Neural crest cell (in vitro differentiated cells): ENCODE measurements at regions not wholly inside any gene's neighbourhood (a gene's known extent, or its start where the extent isn't known, plus 50 kb on each side); places are given as distances from the start of the nearest gene placed in this dataset.

ENCODE experiments used
- DNase-seq: peaks from one replicate; pipeline ENCODE4 v3.0.0; 2021; ENCODE audit warnings: low read depth, mixed read lengths, low spot score
- H3K27ac Mint-ChIP-seq: one replicate; pipeline ENCODE4 v1.8.0; 2021; ENCODE audit warnings: mild to moderate bottlenecking, mixed read lengths; ENCODE audit not compliant: unreplicated experiment
- H3K27me3 Mint-ChIP-seq: 2 replicates; pipeline ENCODE4 v1.8.0; 2021; ENCODE audit warnings: low read depth, mild to moderate bottlenecking, mixed read lengths
- H3K36me3 Mint-ChIP-seq: 2 replicates; pipeline ENCODE4 v1.8.0; 2021; ENCODE audit warnings: low read depth, mild to moderate bottlenecking, mixed read lengths
- H3K4me1 Mint-ChIP-seq: 2 replicates; pipeline ENCODE4 v1.8.0; 2021; ENCODE audit warnings: mixed read lengths
- H3K4me3 Mint-ChIP-seq: one replicate; pipeline ENCODE4 v1.8.0; 2021; ENCODE audit warnings: mild to moderate bottlenecking, mixed read lengths
- H3K9me3 Mint-ChIP-seq: 2 replicates; pipeline ENCODE4 v1.8.0; 2021; ENCODE audit warnings: mixed read lengths
- TF ChIP-seq, protein P1 (sequence below): fragments of 200-600 bp; sonication (generic); conservative IDR thresholded peaks from 2 replicates; pipeline ENCODE4 v1.5.0; 2021; ENCODE audit warnings: antibody characterized with exemption, mild to moderate bottlenecking

DNA sequence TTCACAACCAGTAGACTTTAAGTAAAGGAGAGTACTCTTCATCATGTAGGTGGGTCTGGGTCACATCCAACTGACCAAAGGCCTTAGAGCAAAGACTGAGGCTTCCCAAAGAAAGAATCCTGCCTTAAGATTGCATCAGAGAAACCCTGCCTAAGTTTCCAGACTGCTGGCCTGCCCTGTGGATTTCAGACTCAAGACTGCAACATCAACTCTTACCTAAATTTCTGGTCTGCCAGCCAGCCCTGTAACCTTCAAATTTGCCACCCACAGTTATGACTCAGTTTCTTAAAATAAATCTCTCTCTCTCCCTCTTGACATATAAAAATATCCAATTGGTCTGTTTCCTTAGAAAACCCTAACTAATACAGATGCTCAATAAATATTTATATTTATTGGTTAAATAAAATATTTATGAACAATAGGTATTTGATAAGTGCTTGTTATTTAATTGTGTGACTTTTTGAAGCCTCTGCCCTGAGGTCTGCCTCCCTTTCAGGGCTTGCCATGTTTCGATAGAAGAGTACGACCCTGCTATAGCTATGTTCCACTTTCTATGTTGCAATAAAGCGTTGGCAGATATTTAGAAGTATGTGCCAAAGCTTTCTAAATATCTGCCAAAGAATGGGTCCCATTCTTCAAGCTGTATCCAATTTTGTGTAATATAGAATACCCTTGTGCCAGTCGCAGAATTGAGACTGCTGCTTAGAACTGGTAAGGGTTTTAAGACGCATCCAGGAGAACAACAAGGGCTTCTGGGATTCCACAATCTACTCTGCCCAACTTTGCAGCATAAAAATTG is 65.7 kb downstream of the TMEM30B start:
- no peak for DNase-seq
- no peaks in the 10 kb centered on the region for H3K9me3 Mint-ChIP-seq
- no peaks in the 10 kb centered on the region for H3K36me3 Mint-ChIP-seq
- H3K27ac Mint-ChIP-seq = no peak overlapping the region
- H3K27me3 Mint-ChIP-seq = no peaks in the 10 kb centered on the region
- TF ChIP-seq, protein P1, sequence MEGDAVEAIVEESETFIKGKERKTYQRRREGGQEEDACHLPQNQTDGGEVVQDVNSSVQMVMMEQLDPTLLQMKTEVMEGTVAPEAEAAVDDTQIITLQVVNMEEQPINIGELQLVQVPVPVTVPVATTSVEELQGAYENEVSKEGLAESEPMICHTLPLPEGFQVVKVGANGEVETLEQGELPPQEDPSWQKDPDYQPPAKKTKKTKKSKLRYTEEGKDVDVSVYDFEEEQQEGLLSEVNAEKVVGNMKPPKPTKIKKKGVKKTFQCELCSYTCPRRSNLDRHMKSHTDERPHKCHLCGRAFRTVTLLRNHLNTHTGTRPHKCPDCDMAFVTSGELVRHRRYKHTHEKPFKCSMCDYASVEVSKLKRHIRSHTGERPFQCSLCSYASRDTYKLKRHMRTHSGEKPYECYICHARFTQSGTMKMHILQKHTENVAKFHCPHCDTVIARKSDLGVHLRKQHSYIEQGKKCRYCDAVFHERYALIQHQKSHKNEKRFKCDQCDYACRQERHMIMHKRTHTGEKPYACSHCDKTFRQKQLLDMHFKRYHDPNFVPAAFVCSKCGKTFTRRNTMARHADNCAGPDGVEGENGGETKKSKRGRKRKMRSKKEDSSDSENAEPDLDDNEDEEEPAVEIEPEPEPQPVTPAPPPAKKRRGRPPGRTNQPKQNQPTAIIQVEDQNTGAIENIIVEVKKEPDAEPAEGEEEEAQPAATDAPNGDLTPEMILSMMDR = no peak
- no peak overlapping the region for H3K4me3 Mint-ChIP-seq
- peaks cover 8% of the 10 kb centered on the region for H3K4me1 Mint-ChIP-seq

DNA sequence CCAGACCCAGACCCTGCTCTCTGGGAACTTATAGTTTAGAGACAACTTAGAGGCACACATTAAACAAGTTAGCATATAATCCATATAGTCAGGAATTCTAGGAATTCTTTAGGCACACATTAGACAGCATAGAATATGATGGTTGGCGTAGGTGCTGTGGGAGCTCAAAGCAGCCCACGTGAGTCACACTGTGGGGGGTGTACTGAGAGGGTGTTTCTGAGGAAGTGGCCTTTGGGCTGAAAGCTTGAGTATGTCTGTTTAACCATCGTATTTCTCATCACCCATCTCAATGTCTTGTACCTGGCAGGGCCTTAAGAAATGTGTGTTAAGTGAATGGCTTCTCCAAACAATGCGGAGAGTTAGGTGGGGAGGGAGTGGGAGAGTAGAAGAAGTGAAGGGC is 67.2 kb downstream of the TMEM30B start:
- Mint-ChIP-seq H3K4me3 (no peak overlapping the region), H3K27me3 (no peaks in the 10 kb centered on the region), H3K4me1 (peaks cover 8% of the 10 kb centered on the region), H3K36me3 (no peaks in the 10 kb centered on the region), H3K9me3 (no peaks in the 10 kb centered on the region), H3K27ac (peak overlapping the region; percentile 31)
- DNase-seq = no peak
- TF ChIP-seq, protein P1 = no peak

DNA sequence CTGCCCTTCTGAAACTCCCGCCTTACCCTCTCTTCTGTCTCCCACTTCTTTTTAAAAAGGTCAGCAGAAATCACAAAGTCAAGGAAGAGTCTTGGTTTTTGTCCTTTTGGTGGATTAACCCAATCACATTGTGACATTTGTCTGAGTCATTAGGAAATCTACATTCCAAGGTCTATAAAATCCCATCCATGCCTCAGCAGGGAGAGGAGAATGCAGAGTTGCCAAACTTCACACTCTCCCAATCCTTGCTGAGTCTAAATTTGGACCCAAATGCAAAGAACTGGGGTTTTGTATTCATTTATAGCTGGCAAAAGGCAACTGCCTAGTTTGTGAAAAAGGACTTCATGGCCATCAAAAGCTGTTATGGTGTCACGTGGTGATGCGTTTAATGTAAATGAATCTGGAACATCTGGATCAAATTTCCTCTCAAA is 67.9 kb downstream of the TMEM30B start:
- H3K9me3 Mint-ChIP-seq = no peaks in the 10 kb centered on the region
- H3K27me3 Mint-ChIP-seq = no peaks in the 10 kb centered on the region
- no peak overlapping the region for H3K27ac Mint-ChIP-seq
- no peak overlapping the region for H3K4me3 Mint-ChIP-seq
- DNase-seq = no peak
- TF ChIP-seq, protein P1 = no peak
- peaks cover 4% of the 10 kb centered on the region for H3K4me1 Mint-ChIP-seq
- no peaks in the 10 kb centered on the region for H3K36me3 Mint-ChIP-seq

DNA sequence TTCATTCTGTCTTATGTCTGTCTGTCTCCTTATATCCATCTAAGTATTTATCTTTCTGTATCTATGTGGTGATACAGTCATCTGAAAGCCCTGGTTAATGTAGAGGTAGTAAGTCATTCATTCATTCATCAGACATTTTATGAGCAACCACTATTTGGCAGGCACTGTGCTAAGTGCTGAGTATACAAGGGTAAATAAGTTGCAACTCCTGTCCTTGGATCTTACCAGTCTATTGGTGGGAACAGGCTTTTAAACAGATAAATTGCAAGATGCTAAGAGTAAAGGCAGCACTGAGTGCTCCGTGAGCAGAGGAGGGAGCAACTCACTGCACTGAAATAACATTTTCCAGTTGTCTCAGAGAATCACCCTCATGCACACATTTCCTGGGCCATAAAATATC is 68.6 kb downstream of the TMEM30B start:
- Mint-ChIP-seq H3K27ac (no peak overlapping the region), H3K4me3 (no peak overlapping the region), H3K4me1 (no peaks in the 10 kb centered on the region), H3K9me3 (no peaks in the 10 kb centered on the region), H3K27me3 (no peaks in the 10 kb centered on the region), H3K36me3 (no peaks in the 10 kb centered on the region)
- TF ChIP-seq, protein P1 = no peak
- DNase-seq = no peak

DNA sequence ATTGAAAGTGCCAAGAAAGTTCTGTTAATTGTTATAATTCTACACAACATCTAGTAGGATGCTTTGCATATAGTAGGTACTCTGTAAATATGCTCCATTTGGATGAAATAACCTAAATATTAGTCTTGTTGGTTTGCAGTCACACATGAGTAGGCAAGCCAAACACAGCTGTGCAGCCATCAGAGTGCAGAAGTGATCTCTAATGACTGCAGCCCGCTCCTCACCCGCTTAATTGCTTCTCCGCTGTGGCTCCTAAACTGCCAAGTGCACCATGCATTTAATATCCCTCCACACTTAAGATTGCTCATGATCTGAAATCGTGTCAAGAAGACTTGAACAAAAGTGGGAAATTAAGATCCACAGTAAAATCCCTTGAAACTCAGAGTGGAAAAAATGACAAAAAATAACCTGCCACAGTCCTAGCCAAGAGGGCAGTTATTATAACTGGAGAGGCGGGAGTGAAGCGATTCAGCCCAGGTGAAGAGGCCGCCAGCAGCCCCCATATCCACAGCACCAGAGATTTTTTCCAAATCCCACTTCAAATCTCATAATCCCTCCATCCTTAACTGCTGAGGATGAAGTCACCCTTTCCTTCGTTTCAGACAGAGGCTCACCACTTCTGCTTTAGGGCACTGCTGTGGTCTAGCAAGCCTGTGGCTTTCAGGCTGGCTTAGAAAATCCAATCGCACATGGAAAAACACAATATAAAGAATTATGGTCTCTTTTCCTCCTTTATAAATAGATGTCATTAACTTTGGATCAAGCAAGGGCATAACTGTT is 69.5 kb downstream of the TMEM30B start:
- TF ChIP-seq, protein P1 = no peak
- no peak overlapping the region for H3K27ac Mint-ChIP-seq
- DNase-seq = no peak
- no peaks in the 10 kb centered on the region for H3K9me3 Mint-ChIP-seq
- H3K4me1 Mint-ChIP-seq = no peaks in the 10 kb centered on the region
- no peak overlapping the region for H3K4me3 Mint-ChIP-seq
- H3K27me3 Mint-ChIP-seq = no peaks in the 10 kb centered on the region
- no peaks in the 10 kb centered on the region for H3K36me3 Mint-ChIP-seq
